GM19395 (cell line): ENCODE measurements at regions not wholly inside any gene's neighbourhood (a gene's known extent, or its start where the extent isn't known, plus 50 kb on each side); places are given as distances from the start of the nearest gene placed in this dataset.
A peak's percentile ranks its signal among the peaks of the same experiment; 100 is the strongest.
"Not testable (repeated sequence)": the region's sequence is repeated elsewhere in the genome, so short reads cannot be mapped to it uniquely, and the experiment has no call there.

Experiments used
- ATAC-seq: cut with Tn5 transposase; IDR thresholded peaks from one replicate; pipeline ENCODE4 v1.9.1; 2021; ENCODE audit warnings: mild to moderate bottlenecking, moderate library complexity; ENCODE audit not compliant: unreplicated experiment

DNA sequence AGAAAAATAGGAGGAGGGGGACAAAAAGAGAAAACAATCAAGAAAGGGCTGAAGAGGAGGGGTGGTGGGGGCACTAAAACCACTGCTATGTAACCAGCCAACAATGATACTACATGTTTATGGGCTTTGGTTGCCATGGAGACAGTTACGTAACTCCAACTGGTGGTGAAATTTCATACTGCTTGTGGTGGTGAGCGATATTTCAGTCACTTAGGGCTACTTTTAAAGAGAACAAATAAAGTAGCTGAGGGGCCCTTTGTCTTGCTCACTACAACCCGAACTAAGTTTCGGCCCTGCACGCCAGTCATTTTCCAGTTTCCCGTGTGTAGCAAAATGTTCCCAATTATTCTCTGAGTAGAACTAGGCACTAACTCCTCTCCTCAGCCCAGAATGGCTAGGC is 275.2 kb upstream of the EDA2R start:
- ATAC-seq, result no peak

DNA sequence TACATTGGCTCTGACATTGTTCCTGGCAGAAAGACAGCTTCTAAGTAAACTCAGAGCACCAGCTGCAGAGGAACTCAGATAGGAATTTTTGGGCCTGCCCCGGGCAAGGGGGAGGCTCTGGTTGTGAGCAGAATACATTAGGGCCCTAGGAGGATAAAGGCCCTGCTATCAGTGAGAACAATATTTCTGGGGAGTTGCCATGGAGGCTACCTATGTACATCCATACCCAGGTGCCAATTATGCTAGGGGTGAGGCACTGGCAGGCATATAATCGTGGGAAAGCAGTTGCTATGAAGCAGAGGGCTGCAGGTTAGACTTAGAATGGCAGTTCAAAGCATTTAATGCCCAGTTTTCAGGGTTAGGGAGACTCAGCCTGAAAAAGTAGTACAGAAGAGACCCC is 273.5 kb upstream of the EDA2R start:
- ATAC-seq, result no peak

DNA sequence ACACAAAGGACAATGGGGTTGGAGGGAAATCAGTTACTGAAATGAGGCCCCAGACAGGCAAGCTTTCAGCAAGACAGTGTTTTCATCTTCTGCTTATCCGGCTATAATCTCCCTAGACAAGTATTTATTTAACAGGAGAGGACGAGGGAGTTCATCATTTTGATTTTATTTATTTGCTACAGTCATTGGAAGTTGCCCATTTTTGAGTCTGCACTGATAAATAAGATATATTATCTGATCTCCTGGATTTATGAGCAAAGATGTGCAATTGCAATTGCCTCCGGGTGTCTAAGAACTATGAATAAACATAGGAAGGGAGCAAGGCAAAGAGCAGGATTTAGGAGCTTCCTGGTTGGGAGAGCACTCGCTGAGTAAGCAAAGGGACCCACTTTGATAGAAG is 263.2 kb upstream of the EDA2R start:
- no peak for ATAC-seq

DNA sequence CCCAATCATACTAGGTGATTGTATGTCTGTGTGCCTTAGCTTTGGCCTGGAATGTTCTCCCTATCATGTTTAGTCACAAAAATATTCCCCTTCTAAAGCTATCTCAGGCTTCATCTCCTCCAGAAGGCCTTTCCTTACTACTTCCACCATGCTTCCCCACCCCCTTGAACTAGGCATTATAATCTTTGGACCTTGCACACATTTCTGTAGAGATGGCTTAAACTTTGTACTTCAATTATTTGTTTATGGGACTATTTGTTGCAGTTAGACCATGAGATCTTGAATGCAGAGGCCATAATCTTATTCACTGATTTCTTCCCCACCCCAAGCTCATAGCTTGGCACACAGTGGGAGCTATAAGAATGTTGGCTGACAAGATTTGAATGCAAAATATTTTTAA is 262.0 kb upstream of the EDA2R start:
- ATAC-seq, result no peak

DNA sequence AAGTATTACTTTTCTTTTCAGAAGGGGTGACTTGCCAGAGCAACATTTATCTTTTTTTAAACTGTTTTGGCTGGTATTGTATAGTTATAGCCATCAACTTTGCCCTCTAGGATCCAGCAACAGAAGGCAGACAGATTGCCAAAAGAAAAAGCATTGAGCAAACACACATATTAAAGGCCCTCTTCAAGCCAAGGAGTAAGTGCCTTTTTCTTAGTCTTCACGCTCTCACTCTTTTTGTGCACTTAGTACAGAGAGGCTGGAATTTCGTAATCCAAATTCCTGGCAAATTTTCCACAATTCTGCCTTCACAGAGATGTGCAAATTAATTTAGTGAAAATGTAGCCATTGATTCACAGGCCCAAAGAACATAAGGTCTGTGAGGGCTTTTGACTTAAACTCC is 253.1 kb upstream of the EDA2R start:
- ATAC-seq, result no peak

DNA sequence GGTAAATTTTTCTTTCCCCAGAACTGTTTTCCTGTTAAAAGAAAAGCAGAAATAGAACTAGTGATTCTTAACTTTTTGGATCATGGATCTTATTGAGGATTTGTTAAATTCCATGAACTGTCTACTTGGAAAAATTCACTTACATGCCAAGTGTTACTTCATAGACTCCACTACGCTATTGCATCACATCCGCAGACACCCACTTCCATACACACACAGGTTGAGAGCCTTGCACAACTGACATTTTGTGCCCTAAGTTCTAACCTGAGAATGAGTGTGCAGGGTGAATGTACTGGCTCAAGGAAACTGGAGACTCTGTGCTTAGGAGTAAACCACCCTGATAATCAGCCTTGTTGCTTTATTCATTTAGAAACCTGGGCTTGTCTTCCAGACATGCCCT is 250.5 kb upstream of the EDA2R start:
- no peak for ATAC-seq

DNA sequence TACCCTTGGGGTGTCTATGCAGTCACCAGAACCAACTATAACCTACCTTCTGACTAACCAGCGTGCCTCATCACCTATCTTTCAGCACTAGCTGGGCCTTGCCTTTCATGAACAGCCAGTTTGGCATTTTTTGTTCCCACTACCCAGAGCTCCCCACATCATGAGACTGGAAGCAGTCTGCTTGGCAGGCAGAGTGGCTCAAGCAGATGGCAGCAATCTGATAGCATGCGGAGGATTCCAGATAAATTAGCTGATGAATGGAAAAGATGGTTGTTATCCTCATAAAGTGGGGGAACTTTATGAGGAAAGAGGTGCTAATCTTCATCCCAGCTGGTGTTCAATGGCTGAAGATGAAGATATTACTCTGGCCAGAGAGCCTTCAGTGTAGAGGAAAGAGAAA is 243.2 kb upstream of the EDA2R start:
- ATAC-seq, result no peak

DNA sequence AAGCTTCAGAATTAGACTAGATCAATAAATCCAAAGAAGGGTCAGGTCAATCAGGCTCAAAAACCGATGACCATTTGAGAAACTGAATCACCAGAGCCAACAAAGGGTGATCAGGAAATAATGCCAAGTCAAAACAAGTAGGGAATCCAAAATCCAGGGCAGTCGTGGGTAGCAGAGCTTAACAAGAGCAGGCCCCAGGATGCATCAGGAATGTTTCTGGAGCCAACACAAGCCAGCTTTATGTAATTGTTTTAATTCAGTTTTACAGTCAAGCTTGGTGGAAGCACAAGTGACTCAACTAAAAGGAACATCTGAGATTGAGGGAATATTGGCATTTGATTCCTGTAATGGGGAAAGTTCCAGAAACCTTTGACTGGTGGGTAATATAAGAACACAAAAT is 237.9 kb upstream of the EDA2R start:
- ATAC-seq, result no peak

DNA sequence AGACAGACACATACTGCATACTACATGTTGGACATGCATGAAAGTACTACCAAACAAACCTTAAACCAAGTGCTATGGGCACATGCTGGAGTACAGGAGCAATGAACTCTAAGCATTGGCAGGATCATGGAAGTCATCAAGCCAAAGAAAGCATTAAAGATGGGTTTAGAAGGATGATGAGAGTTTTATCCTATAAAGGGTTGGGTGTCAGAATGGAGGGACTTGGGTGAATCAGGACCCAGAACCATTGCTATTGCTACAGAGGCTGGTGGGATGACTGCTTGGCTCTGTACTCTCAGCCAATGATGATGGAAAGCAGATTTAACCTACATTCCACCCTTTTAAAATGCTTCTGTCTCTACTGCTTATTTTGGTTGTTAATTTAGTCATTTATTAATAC is 233.9 kb upstream of the EDA2R start:
- ATAC-seq, result no peak

DNA sequence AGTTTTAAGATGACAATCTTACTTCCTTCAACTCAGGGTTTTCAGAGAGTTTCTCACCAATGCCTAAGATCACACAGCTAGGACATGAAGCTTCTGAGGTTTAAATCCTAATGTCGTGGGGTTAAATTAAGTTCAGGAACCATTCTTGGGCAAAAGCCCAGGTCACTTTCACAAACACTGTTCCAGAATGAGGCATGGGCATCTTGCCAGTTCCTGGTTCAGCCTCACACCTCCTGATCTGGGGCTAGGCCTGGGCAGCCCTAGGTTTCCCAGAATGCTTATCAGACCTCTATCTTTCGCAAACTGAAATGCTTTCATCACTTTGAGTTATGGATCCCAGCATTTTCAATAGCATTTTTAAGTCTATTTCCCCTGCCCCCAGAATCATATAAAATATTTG is 224.8 kb upstream of the EDA2R start:
- ATAC-seq, result no peak

DNA sequence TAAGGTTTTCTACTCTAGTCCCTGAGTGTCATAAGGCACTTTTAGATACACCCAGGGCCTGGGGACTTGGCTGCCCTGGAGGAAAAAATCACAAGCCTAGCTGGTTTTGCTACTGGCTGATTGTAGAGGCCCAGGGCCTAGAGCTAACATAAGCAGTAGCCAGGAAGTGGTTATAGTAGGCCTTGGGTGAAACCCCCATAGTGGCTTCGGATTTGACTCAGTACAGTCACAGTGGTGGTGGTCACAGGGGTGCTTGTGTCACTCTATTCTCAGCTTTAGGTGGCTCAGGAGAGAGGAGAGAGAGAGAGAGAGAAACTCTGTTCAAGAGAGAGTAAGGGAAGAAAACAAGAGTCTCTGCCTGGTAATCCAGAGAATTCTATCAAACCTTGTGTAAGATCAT is 194.5 kb upstream of the EDA2R start:
- peak; percentile 98 for ATAC-seq

DNA sequence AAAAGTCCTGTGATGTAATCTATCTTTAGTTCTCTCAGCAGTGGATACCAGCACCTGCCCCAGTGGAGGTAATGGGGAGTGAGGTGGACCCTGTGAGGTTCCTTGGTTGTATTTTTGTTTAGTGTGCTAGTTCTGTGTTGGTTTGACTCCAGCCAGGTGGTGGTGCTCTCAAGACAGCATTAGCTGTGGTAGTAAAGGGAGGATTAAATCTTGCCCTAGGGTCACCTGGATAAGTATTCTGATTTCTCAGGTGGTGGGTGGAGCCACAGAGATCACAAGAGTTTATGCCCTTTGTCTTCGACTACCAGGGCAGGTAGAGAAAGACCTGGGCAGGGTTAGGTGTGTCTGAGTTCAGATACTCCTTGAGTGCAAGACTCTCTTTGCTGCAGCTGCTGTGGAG is 176.3 kb upstream of the EDA2R start:
- no peak for ATAC-seq

DNA sequence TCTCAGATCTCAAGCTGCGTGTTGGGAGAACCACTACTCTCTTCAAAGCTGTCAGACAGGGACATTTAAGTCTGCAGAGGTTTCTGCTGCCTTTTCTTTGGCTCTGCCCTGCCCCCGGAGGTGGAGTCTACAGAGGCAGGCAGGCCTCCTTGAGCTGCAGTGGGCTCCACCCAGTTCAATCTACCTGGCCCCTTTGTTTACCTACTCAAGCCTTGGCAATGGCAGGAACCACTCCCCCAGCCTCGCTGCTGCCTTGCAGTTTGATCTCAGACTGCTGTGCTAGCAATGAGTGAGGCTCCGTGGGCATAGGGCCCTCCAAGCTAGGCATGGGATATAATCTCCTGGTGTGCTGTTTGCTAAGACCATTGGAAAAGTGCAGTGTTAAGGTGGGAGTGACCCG is 155.6 kb upstream of the EDA2R start:
- ATAC-seq, result not testable (repeated sequence)

DNA sequence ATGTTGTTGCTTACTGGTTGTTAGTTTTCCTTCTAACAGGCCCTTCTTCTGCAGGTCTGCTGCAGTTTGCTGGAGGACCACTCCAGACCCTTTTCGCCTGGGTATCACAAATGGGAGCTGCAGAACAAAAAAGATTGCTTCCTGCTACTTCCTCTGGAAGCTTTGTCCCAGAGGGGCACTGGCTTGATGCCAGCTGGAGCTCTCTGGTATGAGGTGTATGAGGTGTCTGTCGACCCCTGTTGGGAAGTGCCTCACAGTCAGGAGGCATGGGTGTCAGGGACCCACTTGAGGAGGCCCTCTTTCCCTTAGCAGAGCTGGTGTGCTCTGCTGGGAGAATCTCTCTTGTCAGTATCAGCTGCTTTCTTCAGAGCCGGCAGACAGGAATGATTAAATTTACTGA is 127.4 kb upstream of the EDA2R start:
- no peak for ATAC-seq

DNA sequence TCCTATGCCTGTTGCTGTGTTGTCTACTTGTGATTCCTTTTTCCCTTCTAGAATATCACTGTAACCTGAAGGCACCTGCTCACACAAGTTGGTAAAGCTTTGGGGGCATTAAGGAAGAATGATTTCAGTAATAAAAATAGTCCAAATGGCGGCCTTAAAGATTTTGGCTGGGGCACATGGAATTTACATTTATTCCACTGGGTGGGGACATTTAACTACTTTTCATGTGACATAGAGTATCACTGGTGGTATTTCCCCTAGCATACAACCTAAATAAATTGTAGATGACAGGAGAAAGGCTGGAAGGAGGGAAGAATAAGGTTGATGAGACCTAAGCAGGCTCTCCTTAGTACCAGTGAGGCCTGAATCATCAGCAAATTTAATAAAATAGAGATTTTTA is 121.8 kb upstream of the EDA2R start:
- ATAC-seq, result no peak

DNA sequence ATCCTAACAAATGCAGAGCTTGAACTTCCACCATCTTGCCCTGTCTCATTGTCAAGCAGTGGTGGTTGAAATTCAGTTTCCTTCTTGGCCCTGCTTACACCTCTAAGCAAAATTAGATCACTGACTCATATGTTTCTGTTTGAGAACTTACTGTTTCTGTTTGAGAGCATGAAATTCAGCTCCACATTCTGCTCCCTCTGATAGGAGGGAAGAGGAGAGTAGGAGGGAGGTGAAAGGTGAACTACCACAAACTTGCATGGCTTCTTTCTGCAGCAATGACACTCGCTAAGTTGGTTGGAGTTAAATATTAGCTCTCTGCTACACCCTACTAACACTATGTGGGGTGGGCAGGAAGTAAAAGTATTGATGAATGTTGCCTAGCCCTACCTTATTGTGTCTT is 117.8 kb upstream of the EDA2R start:
- no peak for ATAC-seq

DNA sequence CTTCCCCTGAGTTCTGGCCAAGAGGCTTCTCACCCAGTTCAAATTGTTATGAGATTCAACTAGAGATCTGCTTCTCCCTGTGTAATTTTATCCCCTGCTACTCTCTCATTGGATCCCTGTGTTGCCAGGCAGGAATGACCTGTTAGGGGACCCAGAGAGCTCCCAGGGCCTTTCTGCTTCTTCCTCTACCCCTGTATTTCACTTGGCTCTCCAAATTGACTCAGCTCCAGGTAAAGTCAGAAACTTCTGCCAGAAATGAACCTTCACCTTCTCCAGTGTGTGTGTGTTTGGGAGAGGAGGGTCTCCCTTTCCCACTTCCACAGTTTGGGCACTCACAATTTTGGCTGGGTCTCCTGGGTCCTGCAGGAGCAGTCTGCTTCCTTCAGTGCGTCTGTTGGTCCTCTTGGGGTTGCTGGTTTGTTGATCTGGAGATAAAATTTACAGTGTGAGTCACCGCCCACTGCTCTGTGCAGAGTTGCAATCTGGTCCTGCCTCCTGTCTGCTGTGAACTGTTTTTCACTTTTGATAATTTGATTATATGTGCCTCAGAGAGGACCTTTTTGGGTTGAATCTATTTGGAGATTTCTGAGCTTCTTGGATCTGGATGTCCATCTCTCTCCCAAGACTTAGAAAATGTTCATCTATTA is 112.4 kb upstream of the EDA2R start:
- ATAC-seq, result no peak

DNA sequence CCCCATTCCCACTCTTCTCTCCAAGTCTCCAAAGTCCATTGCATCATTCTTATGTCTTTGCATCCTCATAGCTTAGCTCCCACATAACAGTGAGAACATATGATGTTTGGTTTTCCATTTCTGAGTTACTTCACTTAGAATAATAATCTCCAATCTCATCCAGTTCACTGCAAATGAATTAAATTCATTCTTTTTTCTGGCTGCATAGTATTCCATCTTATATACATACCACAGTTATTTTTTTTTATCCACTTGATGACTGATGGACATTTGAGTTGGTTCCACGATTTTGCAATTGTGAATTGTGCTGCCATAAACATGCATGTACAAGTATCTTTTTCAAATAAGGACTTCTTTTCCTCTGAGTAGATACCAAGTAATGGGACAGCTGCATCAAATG is 105.6 kb upstream of the EDA2R start:
- ATAC-seq, result not testable (repeated sequence)

DNA sequence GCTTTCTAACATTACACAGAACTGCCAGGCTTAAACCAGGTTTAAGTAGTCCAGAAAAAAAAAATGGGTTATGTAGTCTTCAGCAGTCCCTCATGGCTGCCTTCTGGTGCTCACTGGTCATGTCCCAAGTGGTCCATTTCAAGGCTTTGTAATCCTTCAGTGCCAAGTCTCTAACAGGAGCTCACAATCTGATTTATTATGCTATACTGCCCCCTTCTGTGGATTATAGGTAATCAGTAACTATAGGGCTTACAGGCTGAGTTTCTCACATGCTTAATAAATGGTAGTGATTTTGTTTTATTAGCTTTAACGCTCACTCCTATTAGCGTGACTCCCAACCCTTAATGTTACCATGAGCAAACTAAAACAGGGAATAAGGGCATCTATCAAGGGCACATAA is 92.5 kb upstream of the EDA2R start:
- ATAC-seq, result peak; percentile 59

DNA sequence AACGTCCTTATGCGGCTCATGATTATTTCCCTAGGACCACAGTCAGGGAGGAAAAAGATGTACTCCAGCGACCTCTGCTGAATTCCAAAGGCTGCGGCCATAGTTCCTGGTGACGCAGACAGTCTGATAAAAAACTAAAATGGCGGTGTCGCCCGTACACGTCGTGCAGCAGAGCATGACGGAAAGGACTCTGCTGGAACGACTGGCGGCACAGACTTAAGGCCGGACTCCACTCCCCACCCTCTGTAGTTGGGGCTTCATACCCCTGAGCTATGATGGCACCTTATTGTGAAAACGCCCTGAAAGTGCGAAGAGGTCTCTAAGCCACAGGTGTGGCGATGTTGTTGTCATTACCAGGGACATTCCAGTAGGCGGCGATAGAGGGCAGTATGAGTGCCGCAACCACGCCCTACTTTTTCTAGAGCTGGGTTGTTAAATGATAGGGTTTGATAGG is 90.0 kb upstream of the EDA2R start:
- peak; percentile 75 for ATAC-seq

DNA sequence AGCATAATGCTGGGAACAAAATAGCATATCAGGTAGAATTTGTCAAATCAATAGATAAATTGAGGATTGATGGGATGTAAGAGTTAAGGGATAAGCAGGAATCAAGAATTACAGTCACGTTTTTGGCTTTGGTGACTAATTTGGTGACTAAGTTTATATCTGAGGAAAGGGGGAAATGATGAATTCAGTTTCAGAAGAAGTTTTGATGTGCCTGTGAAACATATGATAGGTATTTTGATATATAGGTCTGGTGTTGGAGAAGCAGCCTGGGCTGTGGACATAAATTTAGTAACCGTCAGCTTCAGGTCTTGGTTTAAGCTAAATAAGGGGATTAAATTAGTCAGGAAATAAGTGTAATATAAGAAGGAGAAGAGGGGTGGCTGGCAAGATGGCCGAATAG is 79.0 kb upstream of the EDA2R start:
- ATAC-seq, result no peak

DNA sequence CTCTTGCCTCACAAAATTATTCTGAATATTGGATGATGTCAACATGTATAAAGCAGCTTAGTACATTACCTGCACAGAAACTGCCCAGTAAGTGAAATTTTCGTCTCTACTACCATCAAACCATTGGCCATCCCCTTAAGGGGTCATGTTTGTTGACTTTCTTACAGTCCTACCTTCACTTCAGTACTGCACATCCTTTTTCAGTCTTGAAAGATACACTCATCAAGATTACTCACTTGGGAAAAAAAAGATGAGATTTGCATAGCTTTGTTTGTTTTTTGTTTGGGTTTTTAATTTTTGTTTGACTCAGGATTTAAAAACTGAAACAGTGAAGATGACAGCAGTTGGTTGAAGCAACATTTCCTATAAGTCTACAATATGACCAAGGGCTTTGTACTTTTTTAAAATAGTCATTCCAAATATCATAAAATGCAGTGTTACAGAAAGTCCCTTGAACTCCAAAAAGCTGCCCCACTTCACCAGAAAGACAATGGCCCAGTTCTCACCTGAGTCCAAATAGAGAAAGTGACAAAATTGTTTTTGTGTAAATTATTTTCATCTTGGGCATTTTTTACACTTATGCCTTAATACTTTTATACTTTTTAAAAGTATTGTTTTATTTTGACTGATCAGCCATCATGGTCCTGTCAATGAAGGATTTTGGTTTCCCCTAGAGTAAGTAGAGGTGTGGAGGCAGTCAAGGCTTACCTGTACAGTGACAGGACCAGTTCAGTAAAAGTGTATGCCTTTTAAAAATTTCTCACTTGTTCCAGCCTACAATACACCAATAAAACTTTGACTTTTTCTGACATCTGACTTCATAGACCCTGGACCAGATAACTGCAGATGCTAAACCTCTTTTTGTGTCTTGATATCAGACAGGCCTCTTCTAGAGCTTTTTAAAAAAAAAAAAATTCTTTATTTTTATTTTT is 59.7 kb upstream of the EDA2R start:
- ATAC-seq, result no peak
